SKM-1 (cell line): ENCODE measurements at regions not wholly inside any gene's neighbourhood (a gene's known extent, or its start where the extent isn't known, plus 50 kb on each side); places are given as distances from the start of the nearest gene placed in this dataset.

Source experiments
- DNase-seq: peaks from one replicate; lab custom pipeline; 2025; ENCODE audit not compliant: unreplicated experiment; lab: John Stamatoyannopoulos, UW

DNA sequence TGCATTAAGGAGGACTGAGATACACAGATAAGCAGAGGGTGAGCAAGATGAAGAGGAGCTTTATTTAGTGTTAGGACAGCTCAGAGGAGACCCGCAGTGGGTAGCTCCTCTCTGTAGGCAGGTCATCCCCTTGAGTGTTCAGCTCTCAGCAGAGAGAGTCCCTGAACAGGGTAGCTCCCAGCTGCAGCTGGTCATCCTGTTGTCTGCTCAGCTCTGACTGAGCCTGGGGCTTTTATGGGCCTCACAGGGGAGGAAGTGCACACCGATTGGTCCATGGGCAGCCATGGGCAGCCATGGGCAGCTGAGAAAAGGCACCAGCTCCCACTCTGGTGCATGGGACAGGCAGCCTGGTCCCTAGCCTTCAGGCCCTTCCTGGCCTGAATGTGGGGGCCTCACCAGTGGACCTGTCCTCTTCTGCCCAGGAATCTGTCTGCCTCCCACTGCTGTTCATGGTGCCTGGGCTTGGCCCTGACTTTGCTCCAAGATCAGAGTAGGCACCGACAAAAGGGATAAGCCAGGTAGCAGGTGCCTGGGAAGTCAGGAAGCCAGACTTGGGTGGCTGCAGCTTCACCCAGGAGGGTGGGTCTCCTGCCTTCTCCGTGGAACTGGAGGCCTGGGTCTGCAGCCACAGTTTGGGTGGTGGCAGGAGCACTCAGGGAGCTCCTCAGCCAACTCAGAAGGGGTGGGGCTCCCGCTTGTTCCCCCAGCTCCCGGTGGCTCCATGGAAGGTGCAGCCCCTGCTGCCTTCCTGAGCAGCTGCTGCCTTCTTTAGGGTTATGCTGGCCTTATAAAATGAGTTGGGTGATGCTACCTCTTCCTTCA is 54.7 kb downstream of the MYEOV start:
- DNase-seq = no peak

DNA sequence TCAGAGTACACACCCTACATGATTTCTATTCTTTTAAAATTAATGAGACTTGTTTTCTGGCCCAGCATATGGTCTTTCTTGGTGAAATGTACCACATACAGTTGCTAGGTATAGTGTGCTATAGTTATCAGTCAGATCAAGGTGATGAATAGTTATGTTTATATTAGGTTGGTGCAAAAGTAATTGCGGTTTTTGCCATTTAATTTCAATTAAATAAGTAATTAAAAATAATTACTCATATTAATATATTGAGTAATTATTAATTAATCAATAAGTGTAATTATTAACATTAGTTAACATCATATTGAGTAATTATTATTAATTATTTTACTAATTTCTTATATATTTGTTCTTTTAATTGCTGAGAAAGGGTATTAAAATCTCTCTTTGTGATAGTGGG is 56.1 kb downstream of the MYEOV start:
- DNase-seq = no peak

DNA sequence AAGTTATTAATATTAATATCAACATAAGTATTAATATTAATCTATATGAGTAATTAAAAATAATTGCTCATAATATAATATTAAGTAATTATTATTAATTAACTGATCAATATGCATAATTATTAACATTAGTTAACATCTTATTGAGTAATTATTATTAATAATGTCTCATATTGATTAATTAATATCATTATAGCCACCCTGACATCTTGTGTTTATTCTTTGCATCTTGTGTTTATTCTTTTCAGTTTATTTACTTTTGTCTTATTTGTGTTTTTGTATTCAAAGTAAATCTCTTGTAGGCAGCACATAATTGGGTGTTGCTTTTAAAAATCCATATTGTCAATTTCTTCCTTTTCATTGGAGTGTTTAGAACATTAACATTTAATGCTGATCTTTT is 56.6 kb downstream of the MYEOV start:
- DNase-seq = no peak

DNA sequence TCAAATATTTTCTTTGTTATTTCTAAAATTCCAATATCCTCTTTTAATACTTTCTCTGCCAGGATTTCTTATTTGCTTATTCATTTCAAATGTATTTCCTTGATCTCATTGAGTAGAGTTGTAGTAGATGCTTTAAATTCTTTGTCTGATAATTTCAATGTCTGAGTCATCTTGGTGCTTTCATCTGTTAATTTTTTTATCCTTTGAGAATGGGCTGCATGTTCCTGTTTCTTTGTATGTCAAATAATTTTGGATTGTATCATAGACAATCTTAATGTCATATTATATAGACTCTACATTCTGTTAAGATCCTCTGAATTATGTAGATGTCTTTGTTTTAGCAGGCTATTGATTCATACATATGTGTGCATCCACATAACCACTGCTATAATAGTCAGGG is 57.5 kb downstream of the MYEOV start:
- DNase-seq = no peak

DNA sequence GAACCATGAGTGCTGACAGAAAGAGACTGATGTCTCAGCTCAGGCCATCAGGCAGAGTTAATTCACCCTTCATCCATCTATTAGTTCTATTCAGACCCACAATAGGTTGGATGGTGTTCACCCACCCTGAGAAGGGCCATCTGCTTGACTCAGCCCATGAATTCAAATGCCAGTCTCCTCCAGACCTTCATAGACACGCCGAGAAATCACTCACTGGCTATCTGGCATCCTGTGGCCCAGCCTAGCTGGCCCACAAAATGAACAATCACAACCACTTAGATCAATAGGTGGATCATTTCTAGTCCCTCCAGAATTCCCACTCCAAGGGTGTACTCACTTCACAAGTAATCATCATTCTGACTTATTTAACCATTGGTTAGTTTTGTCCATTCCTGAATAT is 58.2 kb downstream of the MYEOV start:
- DNase-seq = no peak

DNA sequence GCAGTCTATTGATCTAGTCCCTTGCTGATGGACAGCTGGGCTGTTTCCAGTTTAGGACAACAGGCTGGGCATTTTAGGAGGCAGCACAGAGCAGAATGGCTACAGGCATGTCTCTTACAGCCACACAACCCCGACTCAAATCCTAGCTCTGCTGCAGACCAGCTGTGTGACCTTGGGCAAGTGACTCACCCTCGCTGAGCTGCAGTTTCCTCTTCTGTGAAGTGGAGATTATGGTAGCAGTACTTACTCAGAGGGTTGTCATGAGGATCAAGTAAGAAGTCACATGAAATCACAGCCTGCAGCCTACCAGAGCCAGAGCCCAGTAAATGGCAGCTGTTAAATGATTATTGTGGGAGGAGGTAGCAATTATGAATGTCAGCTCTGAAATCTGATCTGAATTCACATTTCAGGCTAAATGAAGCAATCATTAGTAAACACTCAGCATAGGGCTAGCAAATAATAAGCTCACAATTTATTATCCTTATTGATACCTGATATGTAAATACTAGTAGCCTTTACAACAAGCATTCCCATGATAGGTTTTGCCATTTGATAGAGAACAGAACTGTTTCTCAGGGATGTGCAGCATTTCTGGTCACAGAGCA is 58.9 kb downstream of the MYEOV start:
- no peak for DNase-seq

DNA sequence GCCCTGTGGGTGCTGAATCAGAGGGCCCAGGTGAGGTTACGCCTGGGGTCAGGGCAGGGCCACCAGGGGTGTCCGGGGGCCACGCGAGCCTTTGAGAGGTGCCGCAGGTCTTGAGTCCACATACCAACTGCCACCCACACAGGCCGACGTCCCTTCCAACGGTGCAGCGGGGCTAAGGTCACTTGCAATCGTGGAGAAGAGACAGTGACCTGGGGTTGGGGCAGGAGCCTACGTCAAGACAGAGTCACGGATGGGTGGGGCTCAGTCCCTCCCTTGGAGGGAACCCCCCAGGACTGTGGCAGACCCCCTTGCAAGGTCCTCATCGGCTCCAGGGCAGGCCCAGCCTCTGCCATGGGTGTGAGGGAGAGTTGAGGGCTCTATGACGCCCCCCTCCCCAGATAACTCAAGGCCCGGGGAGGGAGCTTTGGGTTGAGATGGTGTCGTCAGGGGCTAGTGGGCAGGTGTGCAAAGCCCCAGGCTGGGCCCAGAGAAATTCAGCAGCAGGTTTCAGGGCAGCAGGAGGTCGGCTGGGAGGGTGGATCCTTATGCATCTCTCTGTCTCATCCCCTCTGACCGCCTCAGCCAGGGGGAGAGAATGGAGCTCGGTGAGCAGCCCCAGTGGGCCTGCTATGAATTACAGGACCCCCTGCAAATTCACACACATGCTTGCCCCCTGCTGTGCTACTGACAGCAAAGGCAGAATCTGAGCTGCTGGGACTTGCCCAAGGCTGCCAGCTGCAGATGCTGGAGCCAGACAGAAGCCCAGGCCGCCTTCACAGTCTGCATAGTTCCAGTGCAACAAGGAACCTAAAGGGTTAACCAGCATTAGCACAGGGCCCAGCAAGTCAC is 60.0 kb downstream of the MYEOV start:
- DNase-seq = no peak

DNA sequence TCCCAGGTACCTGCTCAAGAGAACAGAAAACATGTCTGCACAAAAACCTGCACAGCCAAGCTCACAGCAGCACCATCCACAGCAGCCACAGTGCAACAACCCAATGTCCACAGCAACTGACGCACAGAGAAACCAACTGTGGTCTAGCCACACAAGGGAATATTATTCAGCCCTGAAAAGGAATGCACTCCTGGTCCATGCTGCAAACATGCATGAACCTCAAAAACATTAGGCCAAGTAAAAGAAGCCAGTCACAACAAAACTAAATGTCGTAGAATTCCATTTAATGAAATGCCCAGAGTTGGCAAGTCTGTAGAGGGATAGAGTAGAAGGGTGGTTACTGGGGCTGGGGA is 60.6 kb downstream of the MYEOV start:
- no peak for DNase-seq

DNA sequence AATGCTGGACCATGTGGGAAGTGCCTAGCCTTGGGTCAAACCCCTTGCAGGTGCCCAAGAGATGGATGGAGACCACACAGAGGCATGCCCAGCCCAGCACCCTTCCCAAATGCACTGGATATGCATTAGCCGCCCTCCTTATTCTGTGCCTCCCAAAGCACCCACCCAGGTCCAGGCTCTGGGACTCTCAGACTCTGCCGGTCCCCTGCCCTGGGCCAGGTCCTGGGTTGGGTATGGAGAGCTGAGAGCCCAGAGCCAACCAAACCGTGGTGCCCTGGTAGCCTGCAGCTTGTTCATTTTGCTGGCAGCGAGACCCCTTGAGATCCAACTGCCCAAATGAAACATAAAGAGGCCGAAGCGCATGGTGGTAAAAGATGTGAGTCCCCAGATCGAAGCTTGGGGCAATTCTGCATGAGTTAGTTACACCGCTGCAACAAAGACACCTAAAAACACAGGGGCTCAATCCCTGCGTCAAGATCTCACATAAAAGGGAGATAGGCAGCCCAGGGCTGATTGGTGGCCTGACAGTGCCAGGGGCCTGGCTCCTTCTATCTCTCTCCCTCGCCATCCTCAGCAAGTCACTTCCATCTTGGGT is 61.5 kb downstream of the MYEOV start:
- no peak for DNase-seq

DNA sequence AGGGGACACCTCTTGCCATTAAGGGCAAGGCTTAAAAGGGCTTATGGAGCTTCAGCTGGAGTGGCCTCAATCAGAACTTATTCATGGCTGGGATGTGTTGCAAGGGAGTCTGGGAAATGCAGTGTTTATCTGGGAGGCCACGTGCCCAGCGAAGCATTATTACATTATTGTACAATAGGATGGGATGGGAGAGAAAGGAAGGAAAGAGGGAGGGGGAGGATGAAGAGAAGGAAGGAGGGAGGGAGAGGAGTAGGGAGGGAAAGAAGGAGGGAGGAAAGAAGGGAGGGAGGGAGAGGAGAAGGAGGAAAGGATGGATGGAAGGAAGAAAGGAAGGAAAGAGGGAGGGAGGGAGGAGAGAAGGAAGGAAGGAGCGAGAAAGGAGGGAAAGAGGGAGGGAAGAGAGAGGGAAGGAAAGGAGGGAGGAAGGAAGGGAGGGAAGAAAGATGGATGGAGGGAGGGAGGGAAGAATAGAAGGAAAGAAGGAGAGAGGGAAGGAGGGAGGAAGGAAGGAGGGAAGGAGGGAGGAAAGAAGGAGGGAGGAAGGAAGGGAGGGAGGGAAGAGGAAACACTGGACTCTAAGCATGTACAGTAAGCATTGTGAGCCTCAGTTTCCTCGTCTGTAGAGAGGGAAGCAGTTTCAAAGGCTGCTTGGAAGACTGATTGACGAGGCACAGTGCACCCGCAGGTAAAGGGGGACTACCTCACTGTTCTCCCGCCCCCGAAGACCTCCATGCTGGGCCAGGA is 62.2 kb downstream of the MYEOV start:
- no peak for DNase-seq

DNA sequence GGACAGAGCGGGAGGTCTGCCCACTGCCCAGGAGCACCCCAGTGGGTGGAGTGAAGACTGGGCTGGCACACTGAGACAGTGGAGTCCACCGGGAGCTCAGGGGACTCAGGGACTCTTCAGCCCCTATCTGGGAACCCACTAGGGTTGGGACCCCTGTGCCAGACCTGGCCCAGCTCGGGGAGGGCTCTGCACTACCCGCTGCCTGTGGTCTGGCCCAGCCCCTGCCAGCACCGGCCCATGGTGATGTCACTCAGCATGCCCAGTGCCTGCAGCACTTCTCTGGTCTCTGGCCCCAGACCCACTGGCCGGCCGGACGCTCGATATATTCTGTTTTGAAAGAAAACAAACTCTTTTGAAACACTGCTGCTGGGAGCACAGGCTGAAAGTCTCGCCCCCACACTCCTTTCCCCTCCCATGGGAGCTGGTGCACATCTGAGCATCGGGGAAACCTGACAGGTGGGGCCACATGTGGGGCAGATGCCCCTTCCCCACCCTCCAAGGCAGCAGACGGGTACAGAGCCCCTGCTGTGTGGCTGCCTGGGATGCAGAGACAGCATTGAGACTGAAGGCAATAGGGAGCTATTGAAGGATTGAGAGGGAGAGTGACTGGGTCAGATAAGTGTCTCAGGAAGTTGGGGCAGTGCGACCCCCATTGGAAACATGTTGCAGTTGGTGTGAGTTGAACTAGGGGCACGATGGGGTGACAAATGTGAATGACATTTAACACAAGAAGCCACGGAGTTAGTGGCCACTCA is 62.9 kb downstream of the MYEOV start:
- no peak for DNase-seq

DNA sequence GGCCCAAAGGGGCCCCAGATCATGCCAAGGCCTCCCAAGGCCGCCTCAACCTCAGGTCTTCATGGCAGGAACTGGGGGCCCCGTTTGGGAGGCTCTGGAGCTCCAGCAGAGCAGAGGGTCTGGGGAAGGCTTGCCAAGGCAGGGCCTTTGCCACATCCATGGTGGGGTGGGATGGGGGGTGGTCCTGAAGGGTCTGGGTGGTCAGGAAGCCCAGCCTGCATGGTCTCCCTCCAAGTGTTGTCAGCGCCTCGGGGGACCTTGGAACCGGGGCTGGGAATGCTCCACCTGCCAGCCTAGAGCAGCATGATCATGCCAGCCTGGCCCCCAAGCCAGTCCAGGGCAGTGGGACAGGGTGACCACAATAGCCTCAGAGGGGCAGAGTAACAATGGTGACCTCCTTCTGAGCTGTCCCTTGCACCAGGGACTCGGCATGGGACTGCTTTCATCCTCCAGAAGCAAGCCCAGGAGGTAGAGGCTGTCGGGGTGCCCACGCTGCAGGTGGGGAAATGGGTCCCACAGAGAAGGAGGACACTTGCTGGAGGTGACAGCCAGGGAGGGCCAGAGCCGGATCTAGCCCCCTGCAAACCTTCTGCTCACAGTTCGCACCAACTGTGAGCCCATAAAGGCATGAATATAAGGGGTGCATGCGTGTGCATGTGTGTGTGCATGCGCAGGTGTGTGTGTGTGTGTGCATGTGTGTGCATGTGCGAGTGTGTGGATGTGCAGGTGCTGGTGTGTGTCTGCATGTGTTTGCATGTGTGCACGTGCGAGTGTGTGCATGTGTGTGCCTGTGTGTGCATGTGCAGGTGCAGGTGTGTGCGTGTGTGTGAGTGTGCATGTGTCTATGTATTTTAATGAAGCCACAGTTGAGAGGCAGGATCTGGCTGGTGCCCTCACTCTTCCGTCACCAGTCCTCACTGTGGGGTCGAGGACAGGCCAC is 63.8 kb downstream of the MYEOV start:
- no peak for DNase-seq

DNA sequence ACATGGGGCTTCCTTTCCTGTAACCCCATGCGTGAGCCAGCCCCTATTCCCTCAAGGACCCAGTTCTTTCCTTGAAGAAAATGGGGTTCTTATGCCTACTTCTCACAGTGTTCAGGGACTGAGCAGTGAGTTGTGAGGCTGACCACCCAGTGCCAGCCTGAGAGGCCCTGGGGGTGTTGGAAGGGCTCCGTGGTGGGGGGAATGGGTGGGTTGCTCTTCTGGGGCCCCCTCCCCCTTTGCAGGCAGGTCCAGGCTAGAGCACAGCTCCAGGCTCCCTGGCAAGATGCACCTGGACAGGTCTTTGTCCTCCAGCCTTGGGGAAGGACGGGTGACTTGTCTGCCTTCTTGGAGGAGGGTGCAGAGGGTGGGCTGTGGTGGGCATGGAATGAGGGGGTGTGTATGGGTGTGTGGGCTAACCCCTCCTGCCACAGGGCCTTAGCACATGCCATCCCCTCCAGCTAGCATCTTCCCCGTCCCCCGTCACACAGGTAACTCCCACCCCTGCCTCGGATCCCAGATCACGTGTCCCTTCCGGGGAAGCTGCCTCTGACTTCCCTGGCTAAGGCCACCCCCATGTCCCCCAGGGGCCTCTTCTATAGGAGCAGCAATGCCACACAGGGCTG is 64.6 kb downstream of the MYEOV start:
- DNase-seq = no peak

DNA sequence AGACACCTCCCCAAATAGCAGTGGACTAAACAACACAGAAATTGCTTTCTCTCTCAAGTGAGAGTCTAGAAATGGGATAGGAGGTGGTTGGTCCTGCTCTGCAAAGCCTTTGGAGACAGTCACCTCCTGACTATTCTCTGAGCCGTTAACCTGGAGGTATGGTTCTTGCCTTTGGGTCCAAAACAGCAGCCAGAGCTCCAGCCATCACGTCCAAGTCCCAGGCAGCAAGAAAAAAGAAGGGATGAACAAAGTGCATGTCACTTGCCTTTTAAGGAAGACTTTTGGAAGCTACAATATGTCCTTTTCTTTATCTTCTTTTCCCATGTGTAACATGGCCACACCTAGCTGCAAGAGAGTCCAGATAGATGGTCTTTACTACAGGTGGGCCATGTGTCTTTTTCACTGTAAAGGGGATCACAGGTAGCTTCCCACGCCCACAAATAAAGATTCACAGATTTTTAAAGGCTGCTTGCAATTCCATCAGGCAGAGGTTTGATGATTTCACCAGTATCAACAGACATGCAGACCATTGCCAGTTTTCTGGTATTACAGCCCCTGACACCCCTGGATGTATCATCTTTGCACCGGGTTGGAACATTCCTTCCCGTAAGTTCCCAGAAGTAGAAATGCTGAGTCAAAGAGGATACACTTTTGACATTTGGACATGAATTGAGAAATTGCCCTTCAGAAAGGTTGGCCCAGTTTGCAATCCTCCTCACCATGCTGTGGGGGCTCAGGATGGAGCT is 66.0 kb downstream of the MYEOV start:
- no peak for DNase-seq

DNA sequence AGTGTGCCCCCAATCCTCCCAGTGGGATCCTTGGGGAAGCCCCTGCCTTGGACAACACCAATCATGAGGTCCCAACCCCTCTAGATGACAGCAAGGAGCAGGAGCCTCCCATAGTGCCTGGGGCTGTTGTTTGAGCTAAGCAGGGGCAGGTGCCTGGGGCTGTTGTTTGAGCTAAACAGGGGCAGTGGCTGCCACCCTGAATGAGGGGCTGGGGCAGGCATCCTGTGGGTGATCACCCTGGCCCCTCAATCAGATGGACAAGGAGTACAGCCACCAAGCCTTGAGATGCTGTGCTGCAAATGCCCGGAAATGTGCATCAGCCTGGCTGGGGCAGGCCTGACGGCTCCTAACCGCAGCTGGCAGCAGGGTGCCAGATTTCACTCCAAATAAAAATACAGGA is 66.7 kb downstream of the MYEOV start:
- no peak for DNase-seq

DNA sequence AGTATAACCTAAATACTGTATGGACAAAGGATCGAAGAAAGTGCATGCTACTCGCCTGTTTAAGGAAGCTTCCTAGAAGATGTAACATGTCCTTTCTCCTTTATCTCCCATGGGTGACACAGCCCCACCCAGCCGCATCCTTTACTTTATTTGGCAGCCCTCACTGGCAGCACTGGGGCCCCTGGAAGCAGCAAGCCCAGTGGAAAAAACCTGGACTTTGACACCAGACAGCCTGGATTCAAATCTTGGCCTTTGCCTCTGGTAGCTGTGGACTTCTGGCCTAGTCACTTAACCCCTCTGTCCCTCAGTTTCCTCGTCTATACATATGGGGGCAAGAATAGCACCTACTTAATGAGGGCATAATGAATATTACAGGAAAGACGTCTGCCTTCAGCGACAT is 67.1 kb downstream of the MYEOV start:
- no peak for DNase-seq

DNA sequence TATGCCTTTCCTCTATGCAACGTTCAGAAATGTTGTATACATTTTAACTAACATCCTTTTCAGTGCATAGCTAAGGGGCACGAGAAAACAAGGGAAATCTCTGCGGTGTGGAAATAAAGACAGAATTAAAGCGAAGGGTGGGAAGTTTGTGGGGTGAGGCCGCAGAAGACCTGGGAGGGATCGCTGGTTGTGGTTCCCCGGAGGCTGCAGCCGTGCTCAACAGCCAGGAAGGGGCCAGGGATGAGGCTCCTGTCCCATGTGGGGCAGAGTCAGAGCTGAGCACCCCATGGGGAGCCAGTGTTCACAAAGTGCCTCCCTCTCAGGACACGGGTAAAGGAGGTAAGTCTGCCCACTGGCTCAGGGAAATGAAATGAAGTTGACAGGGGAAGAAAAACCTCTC is 67.5 kb downstream of the MYEOV start:
- DNase-seq = no peak

DNA sequence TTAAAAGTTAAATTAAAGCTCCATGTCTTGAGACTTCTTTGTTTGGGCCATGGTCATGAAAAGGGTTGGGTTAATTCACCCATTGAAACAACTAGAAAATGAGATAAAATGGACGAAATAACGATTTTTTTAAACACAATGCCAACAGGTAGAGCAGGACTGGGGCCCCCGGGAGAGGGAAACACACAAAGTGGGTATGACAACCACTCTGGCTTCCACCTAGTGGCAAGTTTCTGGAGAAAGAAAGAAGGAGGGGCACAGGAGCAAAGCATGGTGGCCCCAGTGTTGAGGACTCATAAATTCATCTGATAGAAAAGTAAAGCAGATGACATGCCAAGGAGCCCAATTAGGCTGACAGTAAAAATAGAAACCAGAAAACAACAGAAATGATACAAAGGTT is 68.4 kb downstream of the MYEOV start:
- no peak for DNase-seq
